Ascending aorta (tissue), 2 donors: ENCODE measurements at regions not wholly inside any gene's neighbourhood (a gene's known extent, or its start where the extent isn't known, plus 50 kb on each side); places are given as distances from the start of the nearest gene placed in this dataset.

Experiments
- DNase-seq, 2 donors: peaks; one replicate each; pipeline ENCODE4 v3.0.0-alpha.2; 2019; ENCODE audit warnings: low spot score in 2 of 2
- H3K27ac ChIP-seq, 2 donors: fragments of 200-600 bp; sonication (generic); one replicate each; pipeline ENCODE4 v1.5.1; 2016 to 2017; ENCODE audit warnings: mild to moderate bottlenecking in 1 of 2
- H3K27me3 ChIP-seq: fragments of 200-600 bp; sonication (generic); one replicate; pipeline ENCODE4 v1.5.1; 2017
- H3K36me3 ChIP-seq, 2 donors: fragments of 200-600 bp; sonication (generic); one replicate each; pipeline ENCODE4 v1.5.1; 2016
- H3K4me1 ChIP-seq, 2 donors: fragments of 200-600 bp; sonication (generic); one replicate each; pipeline ENCODE4 v1.5.1; 2016 to 2017; ENCODE audit warnings: mild to moderate bottlenecking in 1 of 2
- H3K4me3 ChIP-seq, 2 donors: fragments of 200-600 bp; sonication (generic); one replicate each; pipeline ENCODE4 v1.5.1; 2016 to 2017; ENCODE audit warnings: mild to moderate bottlenecking in 1 of 2
- H3K9me3 ChIP-seq, 2 donors: fragments of 200-600 bp; sonication (generic); one replicate each; pipeline ENCODE4 v1.5.1; 2016
- intact Hi-C: fragments of 100-400 bp; cut with DNase I; formaldehyde crosslinking; loops from one replicate; pipeline ENCODE4 v1.15.1; 2023
- TF ChIP-seq, protein P1 (sequence below), 3 experiments: fragments of 200-600 bp in 2 of 3; fragments of 450-650 bp in 1 of 3; sonication (generic) in 2 of 3; IDR thresholded peaks; one replicate each; pipeline ENCODE4 v1.5.1; 2016 to 2019; ENCODE audit warnings: antibody characterized with exemption in 3 of 3, mild to moderate bottlenecking in 1 of 3, moderate library complexity in 1 of 3

DNA sequence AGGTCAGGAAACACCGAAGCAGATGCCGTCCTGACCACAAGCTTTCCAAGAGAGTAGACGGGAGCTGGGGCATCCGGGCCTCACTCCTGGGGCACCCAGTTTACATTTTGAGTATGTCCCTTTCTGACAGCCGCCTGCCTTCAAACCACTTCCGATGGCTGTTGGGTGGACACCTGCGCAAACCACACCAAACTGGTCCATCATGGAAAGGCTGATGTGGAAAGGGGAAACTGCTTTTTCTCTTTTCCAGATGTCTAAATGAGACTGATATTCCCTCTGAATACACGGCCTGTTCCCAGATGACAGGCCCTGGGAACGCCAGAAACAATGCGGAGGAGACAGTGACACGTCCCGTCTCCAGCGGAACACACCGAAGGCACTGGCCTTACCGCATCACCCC is 290.0 kb upstream of the SALL3 start:
- intact Hi-C loops = no loop called here
- H3K27me3 ChIP-seq = no peaks in the 10 kb centered on the region
- TF ChIP-seq, protein P1, sequence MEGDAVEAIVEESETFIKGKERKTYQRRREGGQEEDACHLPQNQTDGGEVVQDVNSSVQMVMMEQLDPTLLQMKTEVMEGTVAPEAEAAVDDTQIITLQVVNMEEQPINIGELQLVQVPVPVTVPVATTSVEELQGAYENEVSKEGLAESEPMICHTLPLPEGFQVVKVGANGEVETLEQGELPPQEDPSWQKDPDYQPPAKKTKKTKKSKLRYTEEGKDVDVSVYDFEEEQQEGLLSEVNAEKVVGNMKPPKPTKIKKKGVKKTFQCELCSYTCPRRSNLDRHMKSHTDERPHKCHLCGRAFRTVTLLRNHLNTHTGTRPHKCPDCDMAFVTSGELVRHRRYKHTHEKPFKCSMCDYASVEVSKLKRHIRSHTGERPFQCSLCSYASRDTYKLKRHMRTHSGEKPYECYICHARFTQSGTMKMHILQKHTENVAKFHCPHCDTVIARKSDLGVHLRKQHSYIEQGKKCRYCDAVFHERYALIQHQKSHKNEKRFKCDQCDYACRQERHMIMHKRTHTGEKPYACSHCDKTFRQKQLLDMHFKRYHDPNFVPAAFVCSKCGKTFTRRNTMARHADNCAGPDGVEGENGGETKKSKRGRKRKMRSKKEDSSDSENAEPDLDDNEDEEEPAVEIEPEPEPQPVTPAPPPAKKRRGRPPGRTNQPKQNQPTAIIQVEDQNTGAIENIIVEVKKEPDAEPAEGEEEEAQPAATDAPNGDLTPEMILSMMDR (IDR thresholded peaks at IDR 0.05) = no peak
- no peak for DNase-seq
- H3K36me3 ChIP-seq = no peaks in the 10 kb centered on the region
- H3K4me3 ChIP-seq = no peak overlapping the region
- H3K9me3 ChIP-seq = no peaks in the 10 kb centered on the region
- no peaks in the 10 kb centered on the region for H3K4me1 ChIP-seq
- no peak overlapping the region for H3K27ac ChIP-seq

DNA sequence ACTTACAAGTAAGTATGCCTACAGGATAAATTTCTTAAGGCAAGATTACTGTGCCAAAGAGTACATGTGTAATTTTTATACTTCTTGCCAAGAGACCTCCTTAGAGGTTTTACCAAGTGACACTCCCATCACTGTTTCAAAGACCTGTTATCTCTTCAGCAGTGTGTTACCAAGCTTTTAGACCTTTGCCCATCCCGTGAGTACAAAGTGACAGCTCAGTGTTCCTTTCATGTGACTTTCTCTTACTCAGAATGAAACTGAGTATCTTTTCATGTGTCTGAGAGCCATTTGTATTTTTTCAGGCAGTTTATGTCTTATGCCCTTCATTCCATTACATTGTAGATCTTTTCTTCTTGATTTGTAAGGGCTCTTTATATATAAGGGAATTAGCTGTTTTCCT is 287.5 kb upstream of the SALL3 start:
- intact Hi-C loops = no loop called here
- no peak overlapping the region for H3K27ac ChIP-seq
- no peak for DNase-seq

GRCh38 chr18:78693429-78693828 is 286.2 kb upstream of the SALL3 start:
- no peak overlapping the region for H3K4me3 ChIP-seq
- no peaks in the 10 kb centered on the region for H3K36me3 ChIP-seq
- H3K9me3 ChIP-seq = no peaks in the 10 kb centered on the region
- H3K4me1 ChIP-seq = no peaks in the 10 kb centered on the region
- H3K27ac ChIP-seq = no peak overlapping the region
- intact Hi-C loops = no loop called here
- TF ChIP-seq, protein P1 (IDR thresholded peaks at IDR 0.05) = no peak
- DNase-seq = no peak
- no peaks in the 10 kb centered on the region for H3K27me3 ChIP-seq

More for the DNA sequence above, 287.5 kb upstream of the SALL3 start:
- no peaks in the 10 kb centered on the region for H3K9me3 ChIP-seq
- H3K27me3 ChIP-seq = no peaks in the 10 kb centered on the region
- H3K36me3 ChIP-seq = no peaks in the 10 kb centered on the region
- no peak overlapping the region for H3K4me3 ChIP-seq
- H3K4me1 ChIP-seq = no peaks in the 10 kb centered on the region
- TF ChIP-seq, protein P1 (IDR thresholded peaks at IDR 0.05) = no peak

DNA sequence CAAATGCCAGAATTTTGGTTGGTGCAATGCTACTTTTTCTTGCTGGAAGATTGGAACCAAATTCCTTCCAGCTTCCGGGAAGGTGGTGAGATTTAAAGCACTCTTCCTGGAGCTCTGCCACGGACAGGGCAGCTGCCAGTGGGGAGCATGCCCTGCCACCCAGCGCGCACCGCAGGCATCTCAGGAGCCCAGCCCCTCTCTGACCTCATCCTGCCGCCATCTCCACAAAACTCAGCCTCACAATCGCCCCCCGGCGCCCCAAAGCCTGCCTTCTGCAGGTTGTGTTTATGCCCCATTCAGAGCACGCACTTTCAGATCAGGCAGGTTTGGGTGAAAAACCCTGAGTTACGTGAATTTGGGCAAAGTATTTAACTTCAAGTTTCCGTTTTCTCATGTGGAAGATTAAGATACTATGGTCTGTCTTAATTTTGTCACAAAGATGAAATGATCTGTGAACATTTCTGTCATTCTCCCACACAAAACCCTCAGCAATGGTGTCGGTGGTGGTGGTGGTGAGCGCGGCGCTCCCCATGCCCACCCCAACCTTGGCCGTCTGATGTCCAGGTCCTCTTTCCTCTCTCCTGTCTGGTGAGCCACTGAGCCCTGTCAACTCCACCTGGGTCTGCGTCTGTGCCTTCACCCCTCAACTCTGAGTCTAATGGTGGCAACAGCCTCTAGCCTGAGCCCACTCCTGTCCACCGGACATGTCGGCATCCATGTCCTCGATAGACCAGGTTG is 282.8 kb upstream of the SALL3 start:
- Histone ChIP-seq H3K36me3 (no peaks in the 10 kb centered on the region), H3K4me3 (no peak overlapping the region), H3K4me1 (no peaks in the 10 kb centered on the region), H3K27ac (no peak overlapping the region), H3K27me3 (no peaks in the 10 kb centered on the region), H3K9me3 (no peaks in the 10 kb centered on the region)
- intact Hi-C loops = no loop called here
- TF ChIP-seq, protein P1 (IDR thresholded peaks at IDR 0.05) = no peak
- no peak for DNase-seq

GRCh38 chr18:78697446-78697845 is 282.2 kb upstream of the SALL3 start:
- DNase-seq = no peak

More at GRCh38 chr18:78697446-78697845, 282.2 kb upstream of the SALL3 start:
- no peaks in the 10 kb centered on the region for H3K9me3 ChIP-seq
- no peaks in the 10 kb centered on the region for H3K4me1 ChIP-seq
- no peaks in the 10 kb centered on the region for H3K27me3 ChIP-seq
- no peak overlapping the region for H3K27ac ChIP-seq
- H3K4me3 ChIP-seq = no peak overlapping the region
- no peaks in the 10 kb centered on the region for H3K36me3 ChIP-seq
- TF ChIP-seq, protein P1 (IDR thresholded peaks at IDR 0.05) = no peak
- intact Hi-C loops = no loop called here
